Peyer's patch (tissue), 4 donors: ENCODE measurements at regions not wholly inside any gene's neighbourhood (a gene's known extent, or its start where the extent isn't known, plus 50 kb on each side); places are given as distances from the start of the nearest gene placed in this dataset.
"Not testable (repeated sequence)": the region's sequence is repeated elsewhere in the genome, so short reads cannot be mapped to it uniquely, and the experiment has no call there.

ENCODE experiments used
- POLR2A ChIP-seq, 2 donors: fragments of 450-650 bp; IDR thresholded peaks; one replicate each; pipeline ENCODE4 v1.5.1; 2017; ENCODE audit warnings: antibody characterized with exemption in 2 of 2, mild to moderate bottlenecking in 2 of 2, moderate library complexity in 2 of 2
- TF ChIP-seq, protein P1 (sequence below), 6 experiments: fragments of 450-650 bp in 4 of 6; fragments of 200-600 bp in 2 of 6; sonication (generic) in 1 of 6; IDR thresholded peaks; one replicate each; pipeline ENCODE4 v1.5.1; 2017 to 2019; ENCODE audit warnings: antibody characterized with exemption in 6 of 6, mild to moderate bottlenecking in 3 of 6, moderate library complexity in 1 of 6

DNA sequence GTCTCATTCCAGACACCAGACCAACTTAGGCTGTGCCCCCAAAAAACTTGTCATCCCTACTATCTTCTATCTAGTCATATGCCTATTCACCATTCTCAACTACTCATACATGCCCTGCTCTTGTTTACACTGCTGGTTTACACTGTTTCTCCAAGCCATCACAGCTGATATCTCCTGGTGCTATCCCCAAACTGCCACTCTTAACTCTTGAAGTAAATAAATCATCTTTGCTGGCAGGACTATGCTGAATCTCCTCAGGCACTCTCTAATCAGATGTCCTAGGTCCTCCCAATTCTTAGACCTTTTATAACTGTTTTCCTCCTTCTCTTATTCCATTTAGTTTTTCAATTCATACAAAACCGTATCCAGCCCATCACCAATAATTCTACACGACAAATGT, 81.9 kb downstream of the EBNA1BP2 start:
- TF ChIP-seq, protein P1, sequence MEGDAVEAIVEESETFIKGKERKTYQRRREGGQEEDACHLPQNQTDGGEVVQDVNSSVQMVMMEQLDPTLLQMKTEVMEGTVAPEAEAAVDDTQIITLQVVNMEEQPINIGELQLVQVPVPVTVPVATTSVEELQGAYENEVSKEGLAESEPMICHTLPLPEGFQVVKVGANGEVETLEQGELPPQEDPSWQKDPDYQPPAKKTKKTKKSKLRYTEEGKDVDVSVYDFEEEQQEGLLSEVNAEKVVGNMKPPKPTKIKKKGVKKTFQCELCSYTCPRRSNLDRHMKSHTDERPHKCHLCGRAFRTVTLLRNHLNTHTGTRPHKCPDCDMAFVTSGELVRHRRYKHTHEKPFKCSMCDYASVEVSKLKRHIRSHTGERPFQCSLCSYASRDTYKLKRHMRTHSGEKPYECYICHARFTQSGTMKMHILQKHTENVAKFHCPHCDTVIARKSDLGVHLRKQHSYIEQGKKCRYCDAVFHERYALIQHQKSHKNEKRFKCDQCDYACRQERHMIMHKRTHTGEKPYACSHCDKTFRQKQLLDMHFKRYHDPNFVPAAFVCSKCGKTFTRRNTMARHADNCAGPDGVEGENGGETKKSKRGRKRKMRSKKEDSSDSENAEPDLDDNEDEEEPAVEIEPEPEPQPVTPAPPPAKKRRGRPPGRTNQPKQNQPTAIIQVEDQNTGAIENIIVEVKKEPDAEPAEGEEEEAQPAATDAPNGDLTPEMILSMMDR (IDR thresholded peaks at IDR 0.05), result not testable (repeated sequence)
- TF ChIP-seq POLR2A (IDR thresholded peaks at IDR 0.05), result not testable (repeated sequence)
